ENCODE measurements at regions not wholly inside any gene's neighbourhood (a gene's known extent, or its start where the extent isn't known, plus 50 kb on each side); places are given as distances from the start of the nearest gene placed in this dataset.
A peak's percentile ranks its signal among the peaks of the same experiment; 100 is the strongest.

- DNase-seq: no peak
Measured at GRCh38 chr21:43271452-43272020, 102.7 kb downstream of the CRYAA start.

GRCh38 chr21:43270800-43271301 lies 102.0 kb downstream of the CRYAA start:
- DNase-seq: no peak

GRCh38 chr21:43269957-43270705 lies 101.3 kb downstream of the CRYAA start:
- DNase-seq: no peak

GRCh38 chr21:43269440-43269839 lies 100.6 kb downstream of the CRYAA start:
- DNase-seq: no peak

GRCh38 chr21:43268804-43269186 lies 100.0 kb downstream of the CRYAA start:
- no peak for DNase-seq

- DNase-seq: no peak
Measured at GRCh38 chr21:43268086-43268803, 99.4 kb downstream of the CRYAA start.

GRCh38 chr21:43267391-43268085 lies 98.7 kb downstream of the CRYAA start:
- no peak for DNase-seq

GRCh38 chr21:43266534-43266933 lies 97.7 kb downstream of the CRYAA start:
- DNase-seq: no peak

- peak; percentile 71 for DNase-seq
Measured at GRCh38 chr21:43262427-43262826, 93.6 kb downstream of the CRYAA start.
